Endothelial cell (in vitro differentiated cells): ENCODE measurements at regions not wholly inside any gene's neighbourhood (a gene's known extent, or its start where the extent isn't known, plus 50 kb on each side); places are given as distances from the start of the nearest gene placed in this dataset.

Source experiments
- DNase-seq: peaks from one replicate; pipeline ENCODE4 v3.0.0; 2021; ENCODE audit warnings: low spot score
- H3K27ac Mint-ChIP-seq: one replicate; pipeline ENCODE4 v1.8.0; 2021; ENCODE audit warnings: mixed read lengths, inconsistent platforms; ENCODE audit not compliant: unreplicated experiment
- H3K27me3 Mint-ChIP-seq: one replicate; pipeline ENCODE4 v1.8.0; 2021; ENCODE audit warnings: mild to moderate bottlenecking, moderate library complexity, mixed read lengths, inconsistent platforms; ENCODE audit not compliant: unreplicated experiment
- H3K36me3 Mint-ChIP-seq: one replicate; pipeline ENCODE4 v1.8.0; 2021; ENCODE audit warnings: mild to moderate bottlenecking, low read depth, mixed read lengths, inconsistent platforms; ENCODE audit not compliant: unreplicated experiment
- H3K4me1 Mint-ChIP-seq: one replicate; pipeline ENCODE4 v1.8.0; 2021; ENCODE audit warnings: mild to moderate bottlenecking, mixed read lengths, inconsistent platforms; ENCODE audit not compliant: unreplicated experiment
- H3K4me3 Mint-ChIP-seq: one replicate; pipeline ENCODE4 v1.8.0; 2021; ENCODE audit warnings: mild to moderate bottlenecking, mixed read lengths, inconsistent platforms; ENCODE audit not compliant: unreplicated experiment
- H3K9me3 Mint-ChIP-seq: one replicate; pipeline ENCODE4 v1.8.0; 2021; ENCODE audit warnings: mixed read lengths, inconsistent platforms; ENCODE audit not compliant: unreplicated experiment
- TF ChIP-seq, protein P1 (sequence below): fragments of 200-600 bp; sonication (generic); IDR thresholded peaks from one replicate; pipeline ENCODE4 v1.5.0; 2021; ENCODE audit warnings: antibody characterized with exemption; ENCODE audit not compliant: unreplicated experiment

DNA sequence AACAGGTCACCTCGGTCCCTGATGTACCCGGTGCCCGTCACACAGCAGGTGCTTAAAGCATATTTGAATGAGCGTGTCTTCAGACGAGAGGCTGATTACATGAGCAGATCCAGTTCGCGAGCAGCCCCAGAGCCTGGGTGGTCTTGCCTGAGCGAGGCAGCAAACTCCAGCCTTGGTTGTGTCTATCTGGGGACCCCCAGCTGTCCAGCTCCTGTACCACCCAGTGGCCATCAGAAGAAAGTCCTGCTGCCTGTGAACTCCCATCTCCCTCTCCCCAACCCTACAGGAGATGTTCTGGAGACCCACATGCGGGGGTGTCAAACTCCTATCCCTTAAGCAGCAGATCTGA, 174.2 kb downstream of the PHETA1 start:
- Mint-ChIP-seq H3K36me3 (no peaks in the 10 kb centered on the region), H3K27ac (no peak overlapping the region), H3K27me3 (peaks cover 1% of the 10 kb centered on the region), H3K9me3 (no peaks in the 10 kb centered on the region), H3K4me1 (no peaks in the 10 kb centered on the region), H3K4me3 (no peak overlapping the region)
- TF ChIP-seq, protein P1, sequence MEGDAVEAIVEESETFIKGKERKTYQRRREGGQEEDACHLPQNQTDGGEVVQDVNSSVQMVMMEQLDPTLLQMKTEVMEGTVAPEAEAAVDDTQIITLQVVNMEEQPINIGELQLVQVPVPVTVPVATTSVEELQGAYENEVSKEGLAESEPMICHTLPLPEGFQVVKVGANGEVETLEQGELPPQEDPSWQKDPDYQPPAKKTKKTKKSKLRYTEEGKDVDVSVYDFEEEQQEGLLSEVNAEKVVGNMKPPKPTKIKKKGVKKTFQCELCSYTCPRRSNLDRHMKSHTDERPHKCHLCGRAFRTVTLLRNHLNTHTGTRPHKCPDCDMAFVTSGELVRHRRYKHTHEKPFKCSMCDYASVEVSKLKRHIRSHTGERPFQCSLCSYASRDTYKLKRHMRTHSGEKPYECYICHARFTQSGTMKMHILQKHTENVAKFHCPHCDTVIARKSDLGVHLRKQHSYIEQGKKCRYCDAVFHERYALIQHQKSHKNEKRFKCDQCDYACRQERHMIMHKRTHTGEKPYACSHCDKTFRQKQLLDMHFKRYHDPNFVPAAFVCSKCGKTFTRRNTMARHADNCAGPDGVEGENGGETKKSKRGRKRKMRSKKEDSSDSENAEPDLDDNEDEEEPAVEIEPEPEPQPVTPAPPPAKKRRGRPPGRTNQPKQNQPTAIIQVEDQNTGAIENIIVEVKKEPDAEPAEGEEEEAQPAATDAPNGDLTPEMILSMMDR = no peak
- DNase-seq = no peak

- no peak overlapping the region for H3K27ac Mint-ChIP-seq
Observed at GRCh38 chr12:111193977-111194702, 174.8 kb downstream of the PHETA1 start.

DNA sequence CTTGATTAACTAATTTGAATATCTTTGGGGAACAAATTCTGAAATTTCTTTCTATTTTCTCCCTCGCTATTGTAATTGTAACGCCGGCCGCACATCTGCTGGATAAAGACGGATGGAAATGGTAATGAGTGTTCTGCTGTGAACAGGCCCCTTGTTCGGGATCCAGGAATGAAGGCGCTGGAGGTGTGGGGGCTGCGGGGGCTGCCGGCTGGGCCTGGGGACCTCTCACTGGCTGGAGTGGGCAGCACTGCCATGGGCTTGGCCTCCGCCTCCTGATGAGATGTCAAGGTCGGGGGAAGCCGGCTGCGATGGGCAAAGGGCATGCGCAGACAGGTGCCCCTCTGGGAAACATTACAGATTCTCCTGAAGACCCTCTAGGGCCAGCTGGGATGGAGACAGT, 175.4 kb downstream of the PHETA1 start:
- Mint-ChIP-seq H3K4me1 (no peaks in the 10 kb centered on the region), H3K9me3 (no peaks in the 10 kb centered on the region), H3K27ac (no peak overlapping the region), H3K4me3 (no peak overlapping the region), H3K27me3 (peaks cover 2% of the 10 kb centered on the region), H3K36me3 (no peaks in the 10 kb centered on the region)
- DNase-seq = no peak
- TF ChIP-seq, protein P1 = no peak

More at GRCh38 chr12:111193977-111194702, 174.8 kb downstream of the PHETA1 start:
- Mint-ChIP-seq H3K36me3 (no peaks in the 10 kb centered on the region), H3K27me3 (peaks cover 1% of the 10 kb centered on the region), H3K4me3 (no peak overlapping the region), H3K9me3 (no peaks in the 10 kb centered on the region), H3K4me1 (no peaks in the 10 kb centered on the region)
- DNase-seq = no peak
- TF ChIP-seq, protein P1 = no peak

GRCh38 chr12:111193067-111193466, 175.8 kb downstream of the PHETA1 start:
- no peak for DNase-seq
- Mint-ChIP-seq H3K36me3 (no peaks in the 10 kb centered on the region), H3K27ac (no peak overlapping the region), H3K27me3 (peaks cover 2% of the 10 kb centered on the region), H3K4me1 (no peaks in the 10 kb centered on the region), H3K9me3 (no peaks in the 10 kb centered on the region), H3K4me3 (no peak overlapping the region)
- TF ChIP-seq, protein P1 = no peak

GRCh38 chr12:111192647-111193046, 176.2 kb downstream of the PHETA1 start:
- H3K4me3 Mint-ChIP-seq = no peak overlapping the region
- no peaks in the 10 kb centered on the region for H3K36me3 Mint-ChIP-seq
- no peaks in the 10 kb centered on the region for H3K4me1 Mint-ChIP-seq
- TF ChIP-seq, protein P1 = no peak
- H3K27ac Mint-ChIP-seq = no peak overlapping the region
- H3K9me3 Mint-ChIP-seq = no peaks in the 10 kb centered on the region
- no peak for DNase-seq
- peaks cover 2% of the 10 kb centered on the region for H3K27me3 Mint-ChIP-seq
